Glutamatergic neuron (in vitro differentiated cells): ENCODE measurements at regions not wholly inside any gene's neighbourhood (a gene's known extent, or its start where the extent isn't known, plus 50 kb on each side); places are given as distances from the start of the nearest gene placed in this dataset.

Experiments
- DNase-seq: peaks from one replicate; pipeline ENCODE4 v3.0.0; 2022
- H3K27ac Mint-ChIP-seq: one replicate; pipeline ENCODE4 v1.8.0; 2020; ENCODE audit warnings: mild to moderate bottlenecking, mixed read lengths, inconsistent platforms; ENCODE audit not compliant: unreplicated experiment
- H3K27me3 Mint-ChIP-seq: one replicate; pipeline ENCODE4 v1.8.0; 2020; ENCODE audit warnings: mild to moderate bottlenecking, moderate library complexity, mixed read lengths, inconsistent platforms; ENCODE audit not compliant: unreplicated experiment
- H3K36me3 Mint-ChIP-seq: one replicate; pipeline ENCODE4 v1.8.0; 2020; ENCODE audit warnings: mild to moderate bottlenecking, mixed read lengths, inconsistent platforms; ENCODE audit not compliant: unreplicated experiment
- H3K4me1 Mint-ChIP-seq: one replicate; pipeline ENCODE4 v1.8.0; 2020; ENCODE audit warnings: mild to moderate bottlenecking, low read depth, mixed read lengths, inconsistent platforms; ENCODE audit not compliant: unreplicated experiment
- H3K4me3 Mint-ChIP-seq: one replicate; pipeline ENCODE4 v1.8.0; 2020; ENCODE audit warnings: mild to moderate bottlenecking, mixed read lengths, inconsistent platforms; ENCODE audit not compliant: unreplicated experiment
- H3K9me3 Mint-ChIP-seq: one replicate; pipeline ENCODE4 v1.8.0; 2020; ENCODE audit warnings: mild to moderate bottlenecking, moderate library complexity, mixed read lengths, inconsistent platforms; ENCODE audit not compliant: unreplicated experiment
- TF ChIP-seq, protein P1 (sequence below): fragments of 200-600 bp; sonication (generic); IDR thresholded peaks from one replicate; pipeline ENCODE4 v1.5.0; 2021; ENCODE audit not compliant: partially characterized antibody, unreplicated experiment

DNA sequence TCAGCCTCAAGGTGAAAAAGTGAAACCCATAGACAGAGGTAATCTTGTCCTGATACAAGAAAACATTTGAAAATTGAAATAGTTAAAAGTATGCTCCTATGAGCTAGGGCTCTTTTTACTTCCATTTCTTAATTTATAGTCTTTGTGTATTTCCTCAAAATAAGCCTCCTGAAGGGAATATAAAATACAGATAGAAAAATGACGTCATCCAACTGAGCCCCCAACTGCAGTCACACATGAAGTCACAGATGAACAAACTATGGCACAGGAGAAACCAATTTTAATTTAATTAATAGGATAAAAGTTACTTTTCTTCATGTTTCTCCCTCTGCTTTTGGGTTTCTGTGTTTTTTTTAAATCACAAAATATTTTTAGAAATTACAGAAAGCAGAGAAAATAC is 280.3 kb downstream of the HTR7 start:
- TF ChIP-seq, protein P1, sequence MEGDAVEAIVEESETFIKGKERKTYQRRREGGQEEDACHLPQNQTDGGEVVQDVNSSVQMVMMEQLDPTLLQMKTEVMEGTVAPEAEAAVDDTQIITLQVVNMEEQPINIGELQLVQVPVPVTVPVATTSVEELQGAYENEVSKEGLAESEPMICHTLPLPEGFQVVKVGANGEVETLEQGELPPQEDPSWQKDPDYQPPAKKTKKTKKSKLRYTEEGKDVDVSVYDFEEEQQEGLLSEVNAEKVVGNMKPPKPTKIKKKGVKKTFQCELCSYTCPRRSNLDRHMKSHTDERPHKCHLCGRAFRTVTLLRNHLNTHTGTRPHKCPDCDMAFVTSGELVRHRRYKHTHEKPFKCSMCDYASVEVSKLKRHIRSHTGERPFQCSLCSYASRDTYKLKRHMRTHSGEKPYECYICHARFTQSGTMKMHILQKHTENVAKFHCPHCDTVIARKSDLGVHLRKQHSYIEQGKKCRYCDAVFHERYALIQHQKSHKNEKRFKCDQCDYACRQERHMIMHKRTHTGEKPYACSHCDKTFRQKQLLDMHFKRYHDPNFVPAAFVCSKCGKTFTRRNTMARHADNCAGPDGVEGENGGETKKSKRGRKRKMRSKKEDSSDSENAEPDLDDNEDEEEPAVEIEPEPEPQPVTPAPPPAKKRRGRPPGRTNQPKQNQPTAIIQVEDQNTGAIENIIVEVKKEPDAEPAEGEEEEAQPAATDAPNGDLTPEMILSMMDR, result no peak
- DNase-seq, result no peak
- Mint-ChIP-seq H3K27ac (no peak overlapping the region), H3K36me3 (no peaks in the 10 kb centered on the region), H3K9me3 (peaks cover 2% of the 10 kb centered on the region), H3K4me1 (no peaks in the 10 kb centered on the region), H3K4me3 (no peak overlapping the region), H3K27me3 (no peaks in the 10 kb centered on the region)

DNA sequence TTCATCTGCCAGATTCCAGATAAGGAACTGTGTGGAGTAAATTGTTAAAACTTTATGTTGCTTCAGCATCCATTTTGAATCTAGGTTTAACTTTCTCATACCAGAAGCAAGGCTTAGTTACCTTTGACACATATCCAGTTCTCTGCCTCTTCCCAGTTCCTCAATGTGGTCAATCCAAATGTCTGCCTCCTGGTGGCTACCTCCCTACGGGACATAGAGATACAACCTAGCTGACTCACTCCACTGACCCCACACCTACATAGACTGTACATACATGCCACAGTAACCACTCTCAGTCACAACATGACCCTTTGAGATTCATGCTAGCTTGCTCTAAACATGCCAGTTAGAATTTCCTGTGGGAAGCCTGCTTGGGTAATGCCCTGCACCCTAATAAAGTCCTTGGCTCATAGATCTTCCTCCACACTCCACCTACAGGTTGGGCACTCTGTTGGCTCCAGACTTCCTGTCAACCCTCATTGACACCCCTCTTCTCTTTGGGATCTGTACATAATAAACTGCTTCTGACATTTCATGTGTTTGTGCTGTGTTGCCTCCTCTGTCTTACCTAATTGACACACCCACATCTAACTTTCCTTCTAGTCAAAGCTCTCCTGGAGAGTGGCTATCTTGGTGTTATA is 278.1 kb downstream of the HTR7 start:
- Mint-ChIP-seq H3K9me3 (peaks cover 4% of the 10 kb centered on the region), H3K36me3 (no peaks in the 10 kb centered on the region), H3K27ac (no peak overlapping the region), H3K27me3 (no peaks in the 10 kb centered on the region), H3K4me3 (no peak overlapping the region), H3K4me1 (no peaks in the 10 kb centered on the region)
- TF ChIP-seq, protein P1, result no peak
- no peak for DNase-seq

DNA sequence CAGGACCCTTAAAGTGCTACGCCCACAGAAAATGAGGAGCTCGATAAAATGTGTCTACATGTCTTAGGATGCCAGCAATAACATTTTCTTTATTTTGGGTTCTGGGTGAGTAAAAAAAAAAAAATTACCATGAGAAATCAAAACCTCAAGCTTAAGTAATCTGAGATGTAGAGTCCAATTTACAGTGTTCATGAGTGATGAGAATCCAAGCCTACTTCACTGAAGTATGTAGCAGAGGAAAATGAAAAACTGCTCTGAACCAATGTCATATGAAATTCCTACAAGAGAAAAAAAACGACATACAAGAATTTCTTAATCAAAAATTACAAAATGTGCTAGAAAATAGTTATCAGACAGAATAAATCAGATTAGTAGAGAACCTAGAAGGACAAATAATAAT is 274.4 kb downstream of the HTR7 start:
- no peaks in the 10 kb centered on the region for H3K4me1 Mint-ChIP-seq
- H3K27ac Mint-ChIP-seq, result no peak overlapping the region
- H3K27me3 Mint-ChIP-seq, result peaks cover 1% of the 10 kb centered on the region
- H3K4me3 Mint-ChIP-seq, result no peak overlapping the region
- H3K36me3 Mint-ChIP-seq, result no peaks in the 10 kb centered on the region
- peaks cover 2% of the 10 kb centered on the region for H3K9me3 Mint-ChIP-seq
- DNase-seq, result no peak
- TF ChIP-seq, protein P1, result no peak

DNA sequence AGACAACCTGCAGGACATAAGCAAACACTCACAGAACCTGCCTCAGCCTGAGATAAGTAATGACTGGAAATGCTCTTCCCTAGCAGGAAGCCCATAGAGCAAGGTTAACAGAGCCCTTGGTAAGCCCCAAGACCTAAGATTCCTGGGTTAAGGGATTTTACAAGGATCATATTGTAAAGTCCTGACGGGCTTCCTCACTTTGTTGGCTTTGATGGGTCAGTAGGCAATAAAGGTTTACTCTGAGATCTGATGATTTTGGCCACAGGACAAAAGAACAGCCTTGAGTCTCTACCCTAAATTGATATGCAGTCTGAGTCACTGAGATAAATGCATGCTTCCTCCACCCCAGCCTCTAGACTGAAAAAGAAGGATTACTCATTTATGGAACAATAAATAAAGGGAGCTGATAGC is 270.8 kb downstream of the HTR7 start:
- Mint-ChIP-seq H3K9me3 (peaks cover 2% of the 10 kb centered on the region), H3K4me1 (no peaks in the 10 kb centered on the region), H3K27me3 (peaks cover 4% of the 10 kb centered on the region), H3K27ac (no peak overlapping the region), H3K36me3 (no peaks in the 10 kb centered on the region), H3K4me3 (no peak overlapping the region)
- DNase-seq, result no peak
- TF ChIP-seq, protein P1, result no peak

DNA sequence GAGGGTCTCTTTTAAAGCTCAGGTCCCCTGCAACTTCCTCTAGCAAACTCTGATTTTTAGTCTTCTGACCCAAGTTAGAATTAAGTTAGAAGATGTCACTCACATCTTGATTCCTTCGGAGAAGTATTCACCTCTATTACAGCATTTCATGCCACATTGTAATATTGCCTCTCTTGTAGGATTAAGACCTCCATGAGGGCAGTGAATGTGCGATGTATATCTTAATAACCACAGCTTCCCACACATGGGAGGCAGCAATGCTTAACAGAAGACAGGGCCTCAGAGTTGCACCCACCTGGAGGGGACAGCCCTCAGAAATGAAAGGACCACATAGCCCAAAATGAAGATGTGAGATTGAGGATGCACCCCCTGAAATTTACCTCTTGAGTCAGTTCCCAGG is 270.3 kb downstream of the HTR7 start:
- H3K9me3 Mint-ChIP-seq, result peaks cover 2% of the 10 kb centered on the region
- TF ChIP-seq, protein P1, result no peak
- no peak overlapping the region for H3K4me3 Mint-ChIP-seq
- H3K27ac Mint-ChIP-seq, result no peak overlapping the region
- no peaks in the 10 kb centered on the region for H3K36me3 Mint-ChIP-seq
- no peak for DNase-seq
- peaks cover 4% of the 10 kb centered on the region for H3K27me3 Mint-ChIP-seq
- peaks cover 2% of the 10 kb centered on the region for H3K4me1 Mint-ChIP-seq
